GM21737 (cell line): ENCODE measurements at regions not wholly inside any gene's neighbourhood (a gene's known extent, or its start where the extent isn't known, plus 50 kb on each side); places are given as distances from the start of the nearest gene placed in this dataset.

ENCODE experiments used
- ATAC-seq: cut with Tn5 transposase; IDR thresholded peaks from one replicate; pipeline ENCODE4 v1.9.1; 2021; ENCODE audit warnings: mild to moderate bottlenecking, moderate library complexity; ENCODE audit not compliant: unreplicated experiment

- no peak for ATAC-seq
Measured at GRCh38 chr5:119789406-119790117, 160.2 kb downstream of the FAM170A start.

DNA sequence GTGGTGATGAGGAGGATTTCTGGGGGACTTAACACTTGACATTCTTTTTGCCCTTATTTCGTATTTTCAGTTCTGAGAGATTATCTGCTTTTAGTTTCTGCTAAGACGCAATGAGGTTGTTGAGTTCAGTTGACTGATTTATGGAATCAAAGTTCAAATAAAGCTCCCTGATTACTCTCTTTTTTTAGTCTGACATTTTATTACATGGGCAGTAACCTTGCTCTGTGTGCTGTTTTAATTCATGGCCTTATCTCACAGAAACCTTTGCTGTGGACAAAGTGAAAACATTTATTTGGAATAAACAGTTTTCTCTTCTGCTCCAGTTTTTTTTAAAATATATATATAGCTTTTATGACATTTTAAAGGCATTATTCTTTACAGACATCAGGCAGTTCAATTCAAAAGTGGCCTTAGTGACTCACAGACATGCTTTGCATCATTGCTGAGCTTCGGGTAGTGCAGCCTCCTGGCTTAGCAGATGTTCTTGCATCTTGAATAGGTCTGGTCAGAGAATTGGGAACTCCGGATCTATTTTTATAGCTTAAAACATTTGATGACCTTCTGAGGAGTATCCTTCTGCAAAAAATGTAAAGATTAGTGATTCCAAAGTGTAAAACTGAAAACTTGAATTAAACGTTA, 162.9 kb downstream of the FAM170A start:
- ATAC-seq = no peak

- no peak for ATAC-seq
Measured at GRCh38 chr5:119795768-119796167, 166.4 kb downstream of the FAM170A start.

DNA sequence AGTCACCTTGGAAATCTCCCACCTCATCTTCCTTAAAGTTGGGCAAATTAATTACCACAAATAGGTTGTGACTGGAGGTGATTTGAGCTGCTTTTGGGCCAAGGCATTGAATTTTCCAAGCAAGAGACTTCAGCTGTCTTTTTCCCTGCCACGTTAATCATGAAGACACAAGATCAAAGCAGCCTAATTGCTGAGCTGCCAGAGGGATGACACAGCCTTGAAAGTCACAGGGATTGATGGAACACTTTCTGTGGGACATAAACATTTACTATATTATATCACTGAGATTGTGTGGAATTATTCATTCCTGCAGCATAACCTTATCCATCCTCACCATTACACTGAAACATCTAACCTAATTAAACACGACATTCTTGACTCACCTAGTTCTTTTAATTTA, 172.2 kb downstream of the FAM170A start:
- no peak for ATAC-seq

GRCh38 chr5:119808024-119808423, 178.7 kb downstream of the FAM170A start:
- ATAC-seq = no peak

DNA sequence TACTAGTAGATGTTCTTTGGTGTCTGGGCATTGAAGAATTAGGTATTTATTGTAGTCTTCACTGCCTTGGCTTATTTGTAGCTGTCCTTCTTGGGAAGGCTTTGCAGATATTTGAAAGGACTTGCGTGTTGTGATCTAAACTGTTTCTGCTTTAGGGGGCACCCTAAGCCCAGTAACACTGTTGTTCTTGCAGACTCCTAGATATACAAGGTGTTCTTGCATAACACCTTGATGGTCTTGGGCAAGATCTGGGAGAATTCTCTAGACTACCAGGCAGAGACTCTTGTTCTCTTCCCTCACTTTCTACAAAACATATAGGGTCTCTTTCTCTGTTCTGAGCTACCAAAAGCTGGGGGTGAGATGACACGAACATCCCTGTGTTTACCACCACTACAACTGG, 179.1 kb downstream of the FAM170A start:
- ATAC-seq = no peak

DNA sequence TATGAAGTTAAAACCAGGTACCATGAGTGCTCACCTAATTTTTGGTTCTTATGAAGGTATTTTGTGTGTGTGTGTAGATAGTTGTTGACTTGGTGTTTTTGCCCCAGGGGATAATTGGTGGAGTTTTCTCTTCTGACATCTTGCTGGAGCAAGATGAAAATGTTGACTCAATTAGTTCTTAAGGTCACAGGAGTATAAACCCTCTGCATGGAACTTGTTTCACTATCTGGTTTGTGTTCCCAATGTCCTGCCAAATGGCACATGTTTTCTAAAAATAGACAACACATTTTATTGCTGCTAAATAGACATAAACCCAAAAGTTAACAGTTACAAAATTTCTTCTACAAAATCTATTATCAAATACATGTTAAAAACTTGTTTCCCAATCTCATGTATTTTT, 180.9 kb downstream of the FAM170A start:
- ATAC-seq = no peak

DNA sequence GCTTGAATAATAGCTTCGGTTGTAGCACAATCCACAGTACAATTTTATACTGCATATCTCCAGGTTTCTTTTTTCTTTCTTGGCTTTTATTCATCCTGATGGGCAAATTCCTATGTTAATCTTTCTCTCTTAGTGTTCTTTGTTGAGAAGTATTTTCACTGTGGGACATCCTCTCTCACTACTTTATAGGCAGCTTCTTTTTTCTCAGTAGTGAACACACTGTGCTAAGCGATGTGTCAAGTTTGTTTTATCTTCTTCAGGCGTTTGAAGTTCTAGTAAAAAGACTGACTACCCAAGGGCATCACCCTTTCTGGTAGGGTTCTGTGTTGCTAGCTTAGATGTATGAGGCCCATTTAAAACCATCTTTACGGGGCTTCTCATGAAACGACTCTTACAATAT, 182.1 kb downstream of the FAM170A start:
- ATAC-seq = no peak

GRCh38 chr5:119814655-119815054, 185.3 kb downstream of the FAM170A start:
- no peak for ATAC-seq

- ATAC-seq = no peak
Measured at GRCh38 chr5:119816055-119816454, 186.7 kb downstream of the FAM170A start.

DNA sequence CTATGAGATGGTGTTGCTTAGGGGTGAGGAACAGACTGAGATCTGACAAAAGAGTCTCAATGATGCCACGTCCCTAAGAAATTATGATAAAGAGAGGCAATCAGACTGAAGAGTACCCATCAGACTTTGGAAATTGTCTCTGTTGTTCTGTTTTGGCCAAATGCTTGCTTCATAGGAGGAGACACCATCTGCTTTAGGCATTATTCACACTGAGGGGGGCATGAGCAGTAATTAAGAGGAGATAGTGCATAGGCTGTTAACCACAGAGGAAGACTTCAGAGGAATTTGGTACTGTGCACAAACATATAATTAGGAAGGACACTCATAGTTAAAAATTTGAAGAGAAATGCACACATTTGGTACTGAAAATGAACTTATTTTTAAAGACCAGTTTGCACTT, 190.7 kb downstream of the FAM170A start:
- ATAC-seq = no peak

- ATAC-seq = no peak
Measured at GRCh38 chr5:119820608-119821007, 191.2 kb downstream of the FAM170A start.

- ATAC-seq = no peak
Measured at GRCh38 chr5:119828541-119828940, 199.2 kb downstream of the FAM170A start.

- no peak for ATAC-seq
Measured at GRCh38 chr5:119829341-119829740, 200.0 kb downstream of the FAM170A start.

GRCh38 chr5:119833176-119833575, 203.8 kb downstream of the FAM170A start:
- ATAC-seq = no peak

- no peak for ATAC-seq
Measured at GRCh38 chr5:119840175-119840574, 210.8 kb downstream of the FAM170A start.

- ATAC-seq = no peak
Measured at GRCh38 chr5:119852140-119852539, 222.8 kb downstream of the FAM170A start.

- ATAC-seq = no peak
Measured at GRCh38 chr5:119860463-119860862, 231.1 kb downstream of the FAM170A start.

GRCh38 chr5:119862619-119863018, 233.3 kb downstream of the FAM170A start:
- ATAC-seq = no peak

DNA sequence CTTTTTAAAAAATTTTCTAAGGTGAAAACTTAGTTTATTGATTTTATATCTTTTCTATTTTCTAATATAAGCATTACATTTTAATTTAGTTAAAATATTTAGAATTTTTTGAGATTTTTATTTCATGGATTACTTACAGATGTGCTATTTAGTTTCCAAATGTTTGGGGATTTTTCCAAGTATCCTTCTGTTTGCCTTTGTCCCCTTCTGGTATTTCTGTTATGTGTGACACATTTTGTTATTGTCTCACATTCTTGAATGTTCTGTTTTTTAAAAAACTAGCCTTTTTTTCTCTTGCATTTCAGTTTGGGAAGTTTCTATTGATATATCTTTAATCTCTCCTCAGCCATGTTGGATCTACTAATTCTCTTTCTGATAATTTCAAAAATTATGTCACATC, 234.9 kb downstream of the FAM170A start:
- ATAC-seq = no peak

DNA sequence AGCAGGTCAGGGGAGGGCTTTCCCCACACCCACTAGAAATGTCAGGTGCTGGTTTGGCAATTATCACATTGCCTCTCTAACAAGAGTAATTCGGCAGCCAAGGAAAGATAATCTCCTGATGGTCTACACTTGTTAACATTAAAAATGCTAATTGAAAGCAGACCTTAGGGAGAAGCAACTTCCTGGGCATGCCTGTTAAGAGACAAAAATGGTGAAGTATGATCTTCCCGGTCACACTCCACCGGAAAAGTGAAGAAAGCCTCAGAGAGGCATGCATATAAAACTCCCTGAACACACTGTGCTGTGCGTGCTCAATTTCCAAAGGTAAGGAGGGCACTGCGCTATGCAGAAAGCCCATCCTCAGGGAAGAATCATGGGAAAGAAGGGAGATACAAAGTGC, 244.3 kb downstream of the FAM170A start:
- ATAC-seq = no peak

- no peak for ATAC-seq
Measured at GRCh38 chr5:119876522-119876921, 247.2 kb downstream of the FAM170A start.

- no peak for ATAC-seq
Measured at GRCh38 chr5:119878712-119879111, 249.4 kb downstream of the FAM170A start.
